ENCODE measurements at regions not wholly inside any gene's neighbourhood (a gene's known extent, or its start where the extent isn't known, plus 50 kb on each side); places are given as distances from the start of the nearest gene placed in this dataset.

DNA sequence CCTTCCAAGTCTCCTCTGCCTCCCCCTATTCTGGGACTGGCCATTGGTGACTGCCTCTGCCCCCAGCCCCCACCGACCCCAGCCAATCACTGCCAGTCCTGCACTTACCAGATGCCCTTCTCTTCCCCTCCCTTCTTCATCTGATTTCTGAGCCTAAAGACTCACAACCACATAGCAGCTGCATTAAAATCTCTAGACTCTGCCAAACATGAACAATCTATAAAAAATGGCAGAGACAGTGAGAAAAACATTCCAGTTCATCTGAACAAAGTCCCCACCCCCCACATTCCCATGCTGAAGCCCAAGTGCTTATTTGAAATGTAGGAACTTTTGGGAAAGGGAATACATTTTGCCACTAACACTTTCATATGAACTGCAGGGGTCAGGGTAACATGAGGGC is 60.8 kb downstream of the KCTD12 start:
- Histone ChIP-seq H3K9me3 (no peaks in the 10 kb centered on the region), H3K79me2 (ENCODE audit: insufficient read depth) (no peaks in the 10 kb centered on the region), H3K27me3 (ENCODE audit: insufficient read depth) (no peaks in the 10 kb centered on the region), H3K36me3 (replicated peaks in 1 of 2; ENCODE audit: control insufficient read depth in 1 of 2, insufficient read depth in 2 of 2, low read length in 1 of 2) (no peaks in the 10 kb centered on the region), H4K20me1 (ENCODE audit: insufficient read depth) (no peaks in the 10 kb centered on the region), H3K9me2 (no peaks in the 10 kb centered on the region), H3K9ac (no peak overlapping the region), H3K4me2 (no peak overlapping the region), H3K4me1 (ENCODE audit: control insufficient read depth in 1 of 2, insufficient read depth in 2 of 2, low read depth in 1 of 2, low read length in 1 of 2) (peaks cover 0 to 6% of the 10 kb centered on the region in 2 experiments; a peak in 1 of 4 replicates), H3F3A (replicated peaks; ENCODE audit: insufficient read depth) (no peaks in the 10 kb centered on the region), H3K27ac (ENCODE audit: low read depth in 2 of 2, low read length in 1 of 2) (no peak overlapping the region; a peak in 1 of 4 replicates), H2AFZ (ENCODE audit: low read depth) (no peak overlapping the region), H3K4me3 (ENCODE audit: low read depth in 2 of 2, low read length in 1 of 2) (no peak overlapping the region)
- TF ChIP-seq TEAD4 (IDR thresholded peaks at IDR 0.05; ENCODE audit: borderline replicate concordance, insufficient read depth), result no peak
- TF ChIP-seq, protein P1, sequence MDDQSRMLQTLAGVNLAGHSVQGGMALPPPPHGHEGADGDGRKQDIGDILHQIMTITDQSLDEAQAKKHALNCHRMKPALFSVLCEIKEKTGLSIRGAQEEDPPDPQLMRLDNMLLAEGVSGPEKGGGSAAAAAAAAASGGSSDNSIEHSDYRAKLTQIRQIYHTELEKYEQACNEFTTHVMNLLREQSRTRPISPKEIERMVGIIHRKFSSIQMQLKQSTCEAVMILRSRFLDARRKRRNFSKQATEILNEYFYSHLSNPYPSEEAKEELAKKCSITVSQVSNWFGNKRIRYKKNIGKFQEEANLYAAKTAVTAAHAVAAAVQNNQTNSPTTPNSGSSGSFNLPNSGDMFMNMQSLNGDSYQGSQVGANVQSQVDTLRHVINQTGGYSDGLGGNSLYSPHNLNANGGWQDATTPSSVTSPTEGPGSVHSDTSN (IDR thresholded peaks at IDR 0.05), result no peak
- TF ChIP-seq, protein P2, sequence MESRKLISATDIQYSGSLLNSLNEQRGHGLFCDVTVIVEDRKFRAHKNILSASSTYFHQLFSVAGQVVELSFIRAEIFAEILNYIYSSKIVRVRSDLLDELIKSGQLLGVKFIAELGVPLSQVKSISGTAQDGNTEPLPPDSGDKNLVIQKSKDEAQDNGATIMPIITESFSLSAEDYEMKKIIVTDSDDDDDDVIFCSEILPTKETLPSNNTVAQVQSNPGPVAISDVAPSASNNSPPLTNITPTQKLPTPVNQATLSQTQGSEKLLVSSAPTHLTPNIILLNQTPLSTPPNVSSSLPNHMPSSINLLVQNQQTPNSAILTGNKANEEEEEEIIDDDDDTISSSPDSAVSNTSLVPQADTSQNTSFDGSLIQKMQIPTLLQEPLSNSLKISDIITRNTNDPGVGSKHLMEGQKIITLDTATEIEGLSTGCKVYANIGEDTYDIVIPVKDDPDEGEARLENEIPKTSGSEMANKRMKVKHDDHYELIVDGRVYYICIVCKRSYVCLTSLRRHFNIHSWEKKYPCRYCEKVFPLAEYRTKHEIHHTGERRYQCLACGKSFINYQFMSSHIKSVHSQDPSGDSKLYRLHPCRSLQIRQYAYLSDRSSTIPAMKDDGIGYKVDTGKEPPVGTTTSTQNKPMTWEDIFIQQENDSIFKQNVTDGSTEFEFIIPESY (IDR thresholded peaks at IDR 0.05; ENCODE audit: borderline replicate concordance, low read depth), result no peak
- TF ChIP-seq FOSL2 (IDR thresholded peaks at IDR 0.05; ENCODE audit: borderline replicate concordance, low read depth), result no peak
- TF ChIP-seq GATA2 (CRISPR knock-in tag; IDR thresholded peaks at IDR 0.05), result no peak
- no peak for TF ChIP-seq MEF2A (IDR thresholded peaks at IDR 0.05; ENCODE audit: borderline replicate concordance, low read depth)
- TF ChIP-seq, protein P3, sequence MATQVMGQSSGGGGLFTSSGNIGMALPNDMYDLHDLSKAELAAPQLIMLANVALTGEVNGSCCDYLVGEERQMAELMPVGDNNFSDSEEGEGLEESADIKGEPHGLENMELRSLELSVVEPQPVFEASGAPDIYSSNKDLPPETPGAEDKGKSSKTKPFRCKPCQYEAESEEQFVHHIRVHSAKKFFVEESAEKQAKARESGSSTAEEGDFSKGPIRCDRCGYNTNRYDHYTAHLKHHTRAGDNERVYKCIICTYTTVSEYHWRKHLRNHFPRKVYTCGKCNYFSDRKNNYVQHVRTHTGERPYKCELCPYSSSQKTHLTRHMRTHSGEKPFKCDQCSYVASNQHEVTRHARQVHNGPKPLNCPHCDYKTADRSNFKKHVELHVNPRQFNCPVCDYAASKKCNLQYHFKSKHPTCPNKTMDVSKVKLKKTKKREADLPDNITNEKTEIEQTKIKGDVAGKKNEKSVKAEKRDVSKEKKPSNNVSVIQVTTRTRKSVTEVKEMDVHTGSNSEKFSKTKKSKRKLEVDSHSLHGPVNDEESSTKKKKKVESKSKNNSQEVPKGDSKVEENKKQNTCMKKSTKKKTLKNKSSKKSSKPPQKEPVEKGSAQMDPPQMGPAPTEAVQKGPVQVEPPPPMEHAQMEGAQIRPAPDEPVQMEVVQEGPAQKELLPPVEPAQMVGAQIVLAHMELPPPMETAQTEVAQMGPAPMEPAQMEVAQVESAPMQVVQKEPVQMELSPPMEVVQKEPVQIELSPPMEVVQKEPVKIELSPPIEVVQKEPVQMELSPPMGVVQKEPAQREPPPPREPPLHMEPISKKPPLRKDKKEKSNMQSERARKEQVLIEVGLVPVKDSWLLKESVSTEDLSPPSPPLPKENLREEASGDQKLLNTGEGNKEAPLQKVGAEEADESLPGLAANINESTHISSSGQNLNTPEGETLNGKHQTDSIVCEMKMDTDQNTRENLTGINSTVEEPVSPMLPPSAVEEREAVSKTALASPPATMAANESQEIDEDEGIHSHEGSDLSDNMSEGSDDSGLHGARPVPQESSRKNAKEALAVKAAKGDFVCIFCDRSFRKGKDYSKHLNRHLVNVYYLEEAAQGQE (IDR thresholded peaks at IDR 0.05; ENCODE audit: low read depth, low read length), result no peak
- no peak for TF ChIP-seq RAD21 (IDR thresholded peaks at IDR 0.05; ENCODE audit: low read length)
- no peak for TF ChIP-seq JUND (IDR thresholded peaks at IDR 0.05)
- TF ChIP-seq, protein P4, sequence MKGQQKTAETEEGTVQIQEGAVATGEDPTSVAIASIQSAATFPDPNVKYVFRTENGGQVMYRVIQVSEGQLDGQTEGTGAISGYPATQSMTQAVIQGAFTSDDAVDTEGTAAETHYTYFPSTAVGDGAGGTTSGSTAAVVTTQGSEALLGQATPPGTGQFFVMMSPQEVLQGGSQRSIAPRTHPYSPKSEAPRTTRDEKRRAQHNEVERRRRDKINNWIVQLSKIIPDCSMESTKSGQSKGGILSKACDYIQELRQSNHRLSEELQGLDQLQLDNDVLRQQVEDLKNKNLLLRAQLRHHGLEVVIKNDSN (IDR thresholded peaks at IDR 0.05; ENCODE audit: borderline replicate concordance, low read depth), result no peak
- no peak for TF ChIP-seq SIN3A (IDR thresholded peaks at IDR 0.05; ENCODE audit: borderline replicate concordance, low read depth, low read length)
- TF ChIP-seq, protein P5, sequence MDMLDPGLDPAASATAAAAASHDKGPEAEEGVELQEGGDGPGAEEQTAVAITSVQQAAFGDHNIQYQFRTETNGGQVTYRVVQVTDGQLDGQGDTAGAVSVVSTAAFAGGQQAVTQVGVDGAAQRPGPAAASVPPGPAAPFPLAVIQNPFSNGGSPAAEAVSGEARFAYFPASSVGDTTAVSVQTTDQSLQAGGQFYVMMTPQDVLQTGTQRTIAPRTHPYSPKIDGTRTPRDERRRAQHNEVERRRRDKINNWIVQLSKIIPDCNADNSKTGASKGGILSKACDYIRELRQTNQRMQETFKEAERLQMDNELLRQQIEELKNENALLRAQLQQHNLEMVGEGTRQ (IDR thresholded peaks at IDR 0.05; ENCODE audit: borderline replicate concordance, low read depth, low read length), result no peak
- TF ChIP-seq YY1 (IDR thresholded peaks at IDR 0.05; ENCODE audit: low read depth), result no peak
- no peak for TF ChIP-seq GABPA (IDR thresholded peaks at IDR 0.05; ENCODE audit: low read depth)
- TF ChIP-seq FOXM1 (IDR thresholded peaks at IDR 0.05; ENCODE audit: low read depth), result no peak
- TF ChIP-seq MXI1 (IDR thresholded peaks at IDR 0.05; ENCODE audit: low read depth, low read length), result no peak
- TF ChIP-seq NFIC (IDR thresholded peaks at IDR 0.05; ENCODE audit: borderline replicate concordance), result no peak
- TF ChIP-seq CHD2 (IDR thresholded peaks at IDR 0.05; ENCODE audit: low read length, partially characterized antibody), result no peak
- no peak for TF ChIP-seq EZH2phosphoT487 (IDR thresholded peaks at IDR 0.05; ENCODE audit: borderline replicate concordance, low read depth)
- TF ChIP-seq TAF1 (IDR thresholded peaks at IDR 0.05; ENCODE audit: borderline replicate concordance, low read depth, low read length), result no peak
- 7% methylated on average over 1 of the region's 1 CpG for WGBS (ENCODE audit: low lambda C conversion rate)
- ChIA-PET CTCF (no interaction called here), POLR2A (no interaction called here)
- DNase-seq, result peak; percentile 14
